ENCODE measurements at regions not wholly inside any gene's neighbourhood (a gene's known extent, or its start where the extent isn't known, plus 50 kb on each side); places are given as distances from the start of the nearest gene placed in this dataset.

- DNase-seq (ENCODE audit: low read depth): no peak
Observed at GRCh38 chr3:11089931-11090330, 64.4 kb upstream of the HRH1 start.

DNA sequence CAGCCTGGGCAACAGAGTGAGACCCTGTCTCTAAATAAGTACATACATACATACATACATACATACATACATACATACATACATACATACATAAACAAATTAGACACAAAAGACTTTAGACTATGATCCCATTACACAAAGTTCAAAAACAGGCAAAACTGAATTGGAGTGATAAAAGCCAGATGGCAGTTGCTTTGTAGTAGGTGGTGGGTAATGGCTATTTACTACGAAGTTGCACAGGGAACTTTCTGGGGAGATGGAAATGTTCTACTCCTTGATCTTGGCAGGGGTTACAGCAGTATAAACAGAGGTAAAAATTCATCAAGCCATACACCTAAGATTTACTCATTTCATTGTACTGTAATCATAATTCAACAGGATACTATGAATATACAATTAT is 63.7 kb upstream of the HRH1 start:
- no peak for DNase-seq (ENCODE audit: low read depth)

- DNase-seq (ENCODE audit: low read depth): no peak
Observed at GRCh38 chr3:11091088-11091590, 63.2 kb upstream of the HRH1 start.

- no peak for DNase-seq (ENCODE audit: low read depth)
Observed at GRCh38 chr3:11091791-11092190, 62.5 kb upstream of the HRH1 start.

DNA sequence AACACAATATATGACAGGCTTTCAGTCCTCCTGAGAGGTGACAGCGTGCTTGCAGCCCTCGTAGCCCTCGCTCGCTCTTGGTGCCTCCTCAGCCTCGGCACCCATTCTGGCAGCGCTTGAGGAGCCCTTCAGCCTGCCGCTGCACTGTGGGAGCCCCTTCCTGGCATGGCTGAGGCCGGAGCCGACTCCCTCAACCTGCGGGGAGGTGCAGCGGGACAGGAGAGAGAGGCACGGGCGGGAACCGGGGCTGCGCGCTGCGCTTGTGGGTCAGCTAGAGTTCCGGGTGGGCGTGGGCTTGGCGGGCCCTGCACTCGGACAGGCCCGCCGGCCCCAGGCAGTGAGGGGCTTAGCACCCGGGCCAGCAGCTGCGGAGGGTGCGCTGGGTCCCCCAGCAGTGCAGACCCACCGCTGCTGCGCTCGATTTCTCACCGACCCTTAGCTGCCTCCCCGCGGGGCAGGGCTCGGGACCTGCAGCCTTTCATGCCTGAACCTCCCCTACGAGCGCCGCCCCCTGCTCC is 60.4 kb upstream of the HRH1 start:
- no peak for DNase-seq (ENCODE audit: low read depth)

DNA sequence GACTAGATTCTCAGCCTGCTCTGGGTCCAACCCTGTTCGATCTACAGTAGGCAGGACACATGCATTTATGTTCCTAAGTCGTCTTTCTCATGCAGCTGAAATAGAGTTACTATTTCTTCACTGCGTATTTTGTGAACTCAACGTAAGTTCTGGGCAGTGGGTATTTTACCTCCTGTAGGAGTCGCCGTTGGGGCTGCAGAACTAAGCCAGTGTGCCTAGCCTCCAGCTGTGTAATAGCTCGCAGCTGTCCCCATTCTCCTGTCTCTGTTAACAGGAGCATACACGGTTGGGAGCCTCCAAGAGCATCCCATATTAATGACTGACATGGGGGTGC is 58.4 kb upstream of the HRH1 start:
- DNase-seq (ENCODE audit: low read depth): no peak

DNA sequence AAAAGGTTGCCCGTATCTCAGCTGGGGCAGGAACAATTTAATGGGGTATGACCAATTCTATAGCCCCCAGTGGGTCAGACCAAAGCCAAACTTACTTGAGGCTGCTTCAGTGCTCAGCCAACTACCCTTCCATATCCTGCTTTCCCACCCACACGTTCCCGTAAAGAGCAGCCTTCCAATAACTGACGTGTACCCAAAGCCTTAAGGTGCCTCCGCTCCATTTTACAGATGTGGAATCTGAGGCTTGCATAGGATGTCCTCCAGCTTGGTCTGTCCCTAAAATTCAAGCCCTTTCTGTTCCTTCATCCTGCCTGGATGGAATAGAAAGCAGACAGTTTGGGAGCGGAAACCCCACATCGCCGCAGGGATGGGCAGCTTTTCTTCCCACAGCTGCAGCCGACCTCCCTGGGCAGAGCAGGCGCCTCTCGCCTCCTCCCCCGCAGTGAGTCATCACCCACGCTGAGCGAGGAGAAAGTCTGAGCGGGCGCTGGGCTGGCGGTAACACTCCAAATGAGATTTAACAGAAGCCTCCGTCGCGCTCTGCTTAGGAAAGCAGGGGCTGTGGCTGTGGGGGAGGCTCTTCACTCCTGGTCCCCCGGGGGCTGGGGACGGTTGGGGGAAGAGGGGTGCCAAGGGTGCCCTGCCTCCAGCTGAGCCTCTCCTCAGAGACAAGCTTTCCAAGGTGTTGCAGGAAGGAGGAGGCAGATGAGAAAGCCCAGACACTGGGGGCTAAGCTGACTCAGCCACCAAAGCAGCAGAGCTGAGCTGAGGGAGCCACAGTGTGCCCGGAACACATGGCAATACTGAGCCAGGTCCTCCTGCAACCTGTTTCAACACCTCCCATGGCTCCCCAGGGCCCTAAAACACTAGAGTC is 57.8 kb upstream of the HRH1 start:
- peak; percentile 79 for DNase-seq (ENCODE audit: low read depth)

DNA sequence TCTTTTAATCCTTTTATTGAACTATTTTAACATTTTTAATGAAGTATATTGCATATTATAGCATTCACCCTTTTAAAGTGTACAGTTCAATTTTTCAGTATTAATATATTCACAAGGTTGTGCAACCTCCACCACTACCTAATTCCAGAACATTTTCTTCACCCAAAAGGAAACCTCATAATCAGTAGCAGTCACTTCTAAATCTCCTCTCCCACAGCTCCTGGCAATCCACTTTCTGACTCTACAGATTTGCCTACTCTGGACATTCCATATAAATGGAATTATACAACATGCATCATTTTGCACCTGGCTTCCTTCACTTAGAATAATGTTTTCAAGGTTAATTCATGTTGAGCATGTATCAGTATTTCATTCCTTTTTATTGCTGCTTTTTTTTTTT is 55.0 kb upstream of the HRH1 start:
- DNase-seq (ENCODE audit: low read depth): no peak

All from GM04504 (cell line).